ENCODE measurements at regions not wholly inside any gene's neighbourhood (a gene's known extent, or its start where the extent isn't known, plus 50 kb on each side); places are given as distances from the start of the nearest gene placed in this dataset.

- Histone ChIP-seq H3K27ac (ENCODE audit: extremely low read length, insufficient read depth, low read length) (no peak overlapping the region), H3K4me2 (ENCODE audit: low read depth, low read length) (no peak overlapping the region), H3K9me3 (ENCODE audit: low read length) (no peaks in the 10 kb centered on the region), H3K9ac (ENCODE audit: insufficient read depth, low read depth, low read length) (no peak overlapping the region), H3K27me3 (ENCODE audit: control insufficient read depth in 1 of 2, insufficient read depth in 2 of 2, low read length in 2 of 2) (peaks cover 0 to 3% of the 10 kb centered on the region in 2 experiments; a peak in 1 of 5 replicates), H3K79me2 (ENCODE audit: insufficient read depth, low read length) (no peaks in the 10 kb centered on the region), H2AFZ (ENCODE audit: low read length) (no peak overlapping the region), H3K4me1 (ENCODE audit: insufficient read depth, low read length) (no peaks in the 10 kb centered on the region), H3K36me3 (replicated peaks in 1 of 2; ENCODE audit: control insufficient read depth in 1 of 2, insufficient read depth in 2 of 2, low read length in 2 of 2) (no peaks in the 10 kb centered on the region), H3K4me3 (replicated peaks in 1 of 3; ENCODE audit: insufficient read depth in 1 of 3, low read depth in 2 of 3, low read length in 3 of 3) (no peak overlapping the region), H4K20me1 (ENCODE audit: insufficient read depth, low read length) (no peaks in the 10 kb centered on the region)
- ATAC-seq (no peak), FAIRE-seq (no peak), DNase-seq (ENCODE audit: low spot score) (no peak)
- ChIA-PET POLR2A (no interaction called here), CTCF (ENCODE audit: low intra/inter-chr PET ratio, low total read pairs) (no interaction called here)
- 18% methylated on average over 9 of the region's 9 CpGs for WGBS (ENCODE audit: low lambda C conversion rate)
- intact Hi-C loops (cut with micrococcal nuclease; ENCODE audit: unreplicated experiment) = no loop called here
- TF ChIP-seq BCLAF1 (IDR thresholded peaks at IDR 0.05) = no peak
- TF ChIP-seq RARA (CRISPR knock-in tag; IDR thresholded peaks at IDR 0.05) = no peak
- BruUV-seq (replicated peaks) = no TSS peak
- in situ Hi-C loops (cut with HindIII; ENCODE audit: extremely low pct_ligation_motif_present, low pct_unique_long_range_greater_than_20kb) = no loop called here
Observed at GRCh38 chr15:29959384-29960137, 123.2 kb upstream of the GOLGA8J start.

GRCh38 chr15:29952225-29952624, 130.0 kb upstream of the TJP1 start:
- ChIA-PET CTCF (ENCODE audit: low intra/inter-chr PET ratio, low total read pairs) (no interaction called here), POLR2A (no interaction called here)
- H3K4me2 ChIP-seq (ENCODE audit: low read depth, low read length) = no peak overlapping the region
- H3K79me2 ChIP-seq (ENCODE audit: insufficient read depth, low read length) = no peaks in the 10 kb centered on the region
- TF ChIP-seq IKZF4 (CRISPR knock-in tag; IDR thresholded peaks at IDR 0.05; ENCODE audit: borderline replicate concordance, low read depth, not compliant biosample characterization) (no peak), RBM39 (IDR thresholded peaks at IDR 0.05; ENCODE audit: low read depth, low read length, poor library complexity, severe bottlenecking) (no peak), RNF2 (conservative IDR thresholded peaks at IDR 0.05; ENCODE audit: low read depth) (no peak), PRPF4 (IDR thresholded peaks at IDR 0.05; ENCODE audit: low read depth, low read length, poor library complexity, severe bottlenecking) (no peak), POLR2AphosphoS2 (IDR thresholded peaks at IDR 0.05; ENCODE audit: low read depth, low read length) (no peak), ZNF530 (CRISPR knock-in tag; IDR thresholded peaks at IDR 0.05; ENCODE audit: low read depth) (no peak), ZNF205 (CRISPR knock-in tag; IDR thresholded peaks at IDR 0.05) (no peak), ZNF616 (CRISPR knock-in tag; IDR thresholded peaks at IDR 0.05; ENCODE audit: low read depth) (no peak)
- TF ChIP-seq, protein P1, sequence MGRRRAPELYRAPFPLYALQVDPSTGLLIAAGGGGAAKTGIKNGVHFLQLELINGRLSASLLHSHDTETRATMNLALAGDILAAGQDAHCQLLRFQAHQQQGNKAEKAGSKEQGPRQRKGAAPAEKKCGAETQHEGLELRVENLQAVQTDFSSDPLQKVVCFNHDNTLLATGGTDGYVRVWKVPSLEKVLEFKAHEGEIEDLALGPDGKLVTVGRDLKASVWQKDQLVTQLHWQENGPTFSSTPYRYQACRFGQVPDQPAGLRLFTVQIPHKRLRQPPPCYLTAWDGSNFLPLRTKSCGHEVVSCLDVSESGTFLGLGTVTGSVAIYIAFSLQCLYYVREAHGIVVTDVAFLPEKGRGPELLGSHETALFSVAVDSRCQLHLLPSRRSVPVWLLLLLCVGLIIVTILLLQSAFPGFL (CRISPR knock-in tag; IDR thresholded peaks at IDR 0.05) = no peak
- no peak for ATAC-seq
- H3K9ac ChIP-seq (ENCODE audit: insufficient read depth, low read depth, low read length) = no peak overlapping the region
- no peak overlapping the region for H3K4me3 ChIP-seq (replicated peaks in 1 of 3; ENCODE audit: insufficient read depth in 1 of 3, low read depth in 2 of 3, low read length in 3 of 3)
- no peak overlapping the region for H3K27ac ChIP-seq (ENCODE audit: extremely low read length, insufficient read depth, low read length)
- intact Hi-C loops (cut with micrococcal nuclease; ENCODE audit: unreplicated experiment) = no loop called here
- DNase-seq (ENCODE audit: low spot score) = no peak
- FAIRE-seq = no peak
- H3K4me1 ChIP-seq (ENCODE audit: insufficient read depth, low read length) = no peaks in the 10 kb centered on the region
- H2AFZ ChIP-seq (ENCODE audit: low read length) = no peak overlapping the region
- BruUV-seq (replicated peaks) = no TSS peak
- H3K9me3 ChIP-seq (ENCODE audit: low read length) = no peaks in the 10 kb centered on the region
- H3K36me3 ChIP-seq (replicated peaks in 1 of 2; ENCODE audit: control insufficient read depth in 1 of 2, insufficient read depth in 2 of 2, low read length in 2 of 2) = no peaks in the 10 kb centered on the region
- no peaks in the 10 kb centered on the region for H4K20me1 ChIP-seq (ENCODE audit: insufficient read depth, low read length)
- no peaks in the 10 kb centered on the region; a peak in 1 of 5 replicates for H3K27me3 ChIP-seq (ENCODE audit: control insufficient read depth in 1 of 2, insufficient read depth in 2 of 2, low read length in 2 of 2)
- in situ Hi-C loops (cut with HindIII; ENCODE audit: extremely low pct_ligation_motif_present, low pct_unique_long_range_greater_than_20kb) = no loop called here
- WGBS (ENCODE audit: low lambda C conversion rate) = 0% methylated on average over 1 of the region's 1 CpG
